D721Med (cell line): ENCODE measurements at regions not wholly inside any gene's neighbourhood (a gene's known extent, or its start where the extent isn't known, plus 50 kb on each side); places are given as distances from the start of the nearest gene placed in this dataset.

ENCODE experiments used
- DNase-seq: peaks from one replicate; pipeline ENCODE4 v3.0.0; 2011; ENCODE audit warnings: low spot score; ENCODE audit not compliant: insufficient read length
- FAIRE-seq: peaks from 2 replicates; lab custom pipeline; 2011; peaks lifted over from hg19 to GRCh38; lab: Jason Lieb, UNC
- TF ChIP-seq, protein P1 (sequence below): IDR thresholded peaks from 2 replicates; pipeline ENCODE4 v1.5.1; 2012; ENCODE audit warnings: mild to moderate bottlenecking, control low read depth; ENCODE audit not compliant: insufficient read depth; ENCODE audit errors: missing control alignments

DNA sequence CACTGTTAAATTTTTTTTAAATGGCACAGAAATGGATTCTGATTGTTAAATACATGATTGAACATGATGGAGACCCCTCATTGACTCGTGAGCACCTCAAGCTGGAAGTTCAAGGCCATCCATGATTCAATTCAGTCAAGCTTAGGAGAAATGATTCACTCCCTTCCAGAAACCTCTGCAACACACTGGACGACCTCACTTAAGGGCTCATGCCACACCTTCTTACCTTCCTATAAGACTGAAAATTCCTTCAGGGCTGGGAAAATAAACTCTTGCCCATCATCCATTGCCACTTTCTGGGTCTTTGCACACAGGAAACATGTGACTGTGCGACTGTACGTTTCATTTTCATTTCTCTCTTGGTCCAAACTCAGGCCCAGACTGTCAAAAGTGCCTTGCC, 196.4 kb downstream of the TBXT start:
- TF ChIP-seq, protein P1, sequence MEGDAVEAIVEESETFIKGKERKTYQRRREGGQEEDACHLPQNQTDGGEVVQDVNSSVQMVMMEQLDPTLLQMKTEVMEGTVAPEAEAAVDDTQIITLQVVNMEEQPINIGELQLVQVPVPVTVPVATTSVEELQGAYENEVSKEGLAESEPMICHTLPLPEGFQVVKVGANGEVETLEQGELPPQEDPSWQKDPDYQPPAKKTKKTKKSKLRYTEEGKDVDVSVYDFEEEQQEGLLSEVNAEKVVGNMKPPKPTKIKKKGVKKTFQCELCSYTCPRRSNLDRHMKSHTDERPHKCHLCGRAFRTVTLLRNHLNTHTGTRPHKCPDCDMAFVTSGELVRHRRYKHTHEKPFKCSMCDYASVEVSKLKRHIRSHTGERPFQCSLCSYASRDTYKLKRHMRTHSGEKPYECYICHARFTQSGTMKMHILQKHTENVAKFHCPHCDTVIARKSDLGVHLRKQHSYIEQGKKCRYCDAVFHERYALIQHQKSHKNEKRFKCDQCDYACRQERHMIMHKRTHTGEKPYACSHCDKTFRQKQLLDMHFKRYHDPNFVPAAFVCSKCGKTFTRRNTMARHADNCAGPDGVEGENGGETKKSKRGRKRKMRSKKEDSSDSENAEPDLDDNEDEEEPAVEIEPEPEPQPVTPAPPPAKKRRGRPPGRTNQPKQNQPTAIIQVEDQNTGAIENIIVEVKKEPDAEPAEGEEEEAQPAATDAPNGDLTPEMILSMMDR = no peak
- FAIRE-seq (no peak), DNase-seq (no peak)

- DNase-seq = no peak
- TF ChIP-seq, protein P1 = no peak
- no peak for FAIRE-seq
Measured at GRCh38 chr6:165970001-165970400, 197.7 kb downstream of the TBXT start.

GRCh38 chr6:165969184-165969583, 198.5 kb downstream of the TBXT start:
- FAIRE-seq (no peak), DNase-seq (no peak)
- TF ChIP-seq, protein P1 = no peak

DNA sequence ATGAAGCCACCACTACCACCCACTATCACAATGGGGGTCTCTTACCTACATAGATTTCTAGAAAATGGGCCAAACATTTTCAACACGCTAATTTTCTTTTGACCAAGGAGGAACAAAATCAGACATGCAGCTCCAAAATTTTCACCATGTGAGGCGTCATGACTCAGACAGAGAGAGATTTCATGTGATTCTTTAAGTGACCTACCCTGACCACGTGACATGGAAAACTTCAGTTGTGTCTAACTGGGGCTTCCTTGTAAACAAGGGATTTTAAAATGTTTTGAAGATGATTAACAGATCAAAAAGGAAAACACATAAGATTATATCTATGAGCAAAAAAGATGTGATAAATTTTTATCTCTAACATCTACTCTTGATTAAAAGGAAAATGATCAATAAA, 199.2 kb downstream of the TBXT start:
- no peak for FAIRE-seq

GRCh38 chr6:165967810-165968407, 199.7 kb downstream of the TBXT start:
- DNase-seq = no peak
- TF ChIP-seq, protein P1 = no peak
- FAIRE-seq = no peak

More for the DNA sequence above, 199.2 kb downstream of the TBXT start:
- no peak for DNase-seq
- TF ChIP-seq, protein P1 = no peak

GRCh38 chr6:165963750-165964149, 203.9 kb downstream of the TBXT start:
- DNase-seq (no peak), FAIRE-seq (no peak)
- TF ChIP-seq, protein P1 = no peak

DNA sequence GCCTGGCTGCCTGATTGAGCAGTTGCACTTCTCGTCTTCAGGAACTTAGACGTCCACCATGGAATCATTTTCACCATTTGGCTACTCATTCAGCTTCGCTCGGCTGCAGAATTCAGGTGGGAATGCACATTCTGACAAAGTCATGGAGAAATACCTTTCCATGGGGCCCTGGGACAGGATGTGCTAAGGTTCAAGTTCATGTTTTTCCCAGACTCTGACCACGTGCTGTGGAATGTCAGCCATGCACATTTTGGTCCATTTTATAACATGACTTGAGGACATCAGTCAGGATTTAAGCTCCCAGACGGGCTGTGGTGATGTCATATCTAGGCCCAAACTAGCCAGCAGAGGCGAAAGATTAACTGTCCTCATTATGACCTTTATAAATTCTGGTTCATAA, 205.3 kb downstream of the TBXT start:
- no peak for DNase-seq
- no peak for FAIRE-seq
- TF ChIP-seq, protein P1 = no peak
